Choroid plexus epithelial cell (primary cell): ENCODE measurements at regions not wholly inside any gene's neighbourhood (a gene's known extent, or its start where the extent isn't known, plus 50 kb on each side); places are given as distances from the start of the nearest gene placed in this dataset.
"Not testable (repeated sequence)": the region's sequence is repeated elsewhere in the genome, so short reads cannot be mapped to it uniquely, and the experiment has no call there.

Experiments used
- DNase-seq: peaks from one replicate; pipeline ENCODE4 v3.0.0-alpha.2; 2010; ENCODE audit warnings: low read depth
- H3K4me3 ChIP-seq: 2 replicates; pipeline ENCODE4 v1.5.1; 2011; ENCODE audit warnings: low read depth, mild to moderate bottlenecking, control low read depth, low read length, moderate library complexity

- not testable (repeated sequence) for H3K4me3 ChIP-seq, DNase-seq
These were observed 70.5 kb upstream of the NBPF11 start for GRCh38 chr1:148222399-148223159.

GRCh38 chr1:148221593-148221992 is 69.5 kb upstream of the NBPF11 start:
- H3K4me3 ChIP-seq, DNase-seq: not testable (repeated sequence)

GRCh38 chr1:148219229-148219628 is 67.1 kb upstream of the NBPF11 start:
- H3K4me3 ChIP-seq, DNase-seq: not testable (repeated sequence)

GRCh38 chr1:148211191-148211590 is 59.1 kb upstream of the NBPF11 start:
- DNase-seq: not testable (repeated sequence)

GRCh38 chr1:148210624-148211023 is 58.5 kb upstream of the NBPF11 start:
- not testable (repeated sequence) for H3K4me3 ChIP-seq, DNase-seq

More at GRCh38 chr1:148211191-148211590, 59.1 kb upstream of the NBPF11 start:
- H3K4me3 ChIP-seq: not testable (repeated sequence)

GRCh38 chr1:148210166-148210565 is 58.1 kb upstream of the NBPF11 start:
- H3K4me3 ChIP-seq, DNase-seq: not testable (repeated sequence)

- DNase-seq, H3K4me3 ChIP-seq: not testable (repeated sequence)
These were observed 49.9 kb upstream of the NBPF11 start for GRCh38 chr1:148202013-148202412.
